HCT116 (cell line): ENCODE measurements at regions not wholly inside any gene's neighbourhood (a gene's known extent, or its start where the extent isn't known, plus 50 kb on each side); places are given as distances from the start of the nearest gene placed in this dataset.

Experiments used
- ATAC-seq: fragments of 200-7000 bp; cut with Tn5 transposase; 2 replicates; pipeline ENCODE4 v1.9.1; 2020; ENCODE audit warnings: mild to moderate bottlenecking, moderate library complexity
- BruUV-seq: library from RNA; stranded (reverse); fragments of 400-500 nt; replicated peaks from 2 replicates; lab custom pipeline; 2021; lab: Mats Ljungman, UMichigan
- CTCF ChIA-PET: fragments of 300-600 bp; sonication (Branson Sonifier 250); formaldehyde crosslinking; loops from one replicate; lab custom pipeline; 2021; ENCODE audit warnings: antibody characterized with exemption; lab: Charles Lee
- POLR2A ChIA-PET: fragments of 300-600, 350-600 bp; sonication (Branson Sonifier 250); formaldehyde crosslinking; loops from one replicate; lab custom pipeline; 2021; ENCODE audit warnings: antibody characterized with exemption; lab: Charles Lee
- RAD21 ChIA-PET, 2 experiments: fragments of 300-600 bp; sonication (Branson Sonifier 250); formaldehyde crosslinking; loops; one replicate each; lab custom pipeline; 2023; ENCODE audit warnings: low total read pairs in 2 of 2; ENCODE audit not compliant: uncharacterized antibody in 2 of 2, unreplicated experiment in 2 of 2, low non-redundant PET in 1 of 2; lab: Charles Lee
- DNase-seq: peaks from one replicate; pipeline ENCODE4 v3.0.0-alpha.2; 2010; ENCODE audit warnings: low read depth, low spot score
- H2AFZ ChIP-seq: fragments of 200-600 bp; shearing (Covaris generic), sonication (generic); 2 replicates; pipeline ENCODE4 v1.6.1; 2017; ENCODE audit warnings: low read depth, mixed run types, mixed read lengths, antibody characterized with exemption, low read length; ENCODE audit not compliant: poor library complexity, severe bottlenecking
- H3K27ac ChIP-seq: 2 replicates; pipeline ENCODE4 v1.5.1; 2012; ENCODE audit warnings: low read depth, low read length
- H3K27me3 ChIP-seq: fragments of 200-600 bp; sonication (generic); 2 replicates; pipeline ENCODE4 v1.6.1; 2016; ENCODE audit warnings: mixed run types, low read length, mixed read lengths; ENCODE audit not compliant: insufficient read depth
- H3K36me3 ChIP-seq, 2 experiments: fragments of 200-500 bp in 1 of 2; fragments of 200-600 bp in 1 of 2; sonication (Bioruptor generic) in 1 of 2; sonication (generic) in 1 of 2; 2 replicates each; pipeline versions ENCODE4 v1.5.1 to v1.6.1; 2014 to 2016; ENCODE audit warnings: low read length in 2 of 2, inconsistent platforms in 1 of 2, mixed read lengths in 1 of 2, mixed run types in 1 of 2; ENCODE audit not compliant: insufficient read depth in 2 of 2, control insufficient read depth in 1 of 2
- H3K4me1 ChIP-seq, 2 experiments: fragments of 200-600 bp in 1 of 2; sonication (generic) in 1 of 2; 2 replicates each; pipeline versions ENCODE4 v1.5.1 to v1.6.1; 2012 to 2017; ENCODE audit warnings: low read length in 2 of 2, inconsistent platforms in 1 of 2, mild to moderate bottlenecking in 1 of 2, mixed read lengths in 1 of 2, mixed run types in 1 of 2, moderate library complexity in 1 of 2; ENCODE audit not compliant: insufficient read depth in 2 of 2, control insufficient read depth in 1 of 2
- H3K4me2 ChIP-seq: fragments of 200-600 bp; sonication (generic); 2 replicates; pipeline ENCODE4 v1.6.1; 2017; ENCODE audit warnings: mixed run types, low read length, mixed read lengths
- H3K4me3 ChIP-seq, 2 experiments: fragments of 200-600 bp in 1 of 2; sonication (generic) in 1 of 2; replicated peaks in 1 of 2; 2 replicates each; pipeline ENCODE4 v1.5.1; 2011 to 2016; ENCODE audit warnings: low read length in 2 of 2, control low read depth in 1 of 2, low read depth in 1 of 2, mild to moderate bottlenecking in 1 of 2, mixed read lengths in 1 of 2, mixed run types in 1 of 2
- H3K79me2 ChIP-seq: fragments of 200-600 bp; sonication (generic); 2 replicates; pipeline ENCODE4 v1.6.1; 2017; ENCODE audit warnings: mild to moderate bottlenecking, mixed run types, low read length, moderate library complexity, mixed read lengths; ENCODE audit not compliant: insufficient read depth
- H3K9ac ChIP-seq: fragments of 200-600 bp; sonication (generic); 2 replicates; pipeline ENCODE4 v1.6.1; 2016; ENCODE audit warnings: low read length, mixed read lengths
- H3K9me2 ChIP-seq: fragments of 200-600 bp; sonication (generic), shearing (Covaris generic); 2 replicates; pipeline ENCODE4 v1.6.1; 2017; ENCODE audit warnings: mixed run types, mild to moderate bottlenecking, moderate library complexity; ENCODE audit not compliant: insufficient read depth
- H3K9me3 ChIP-seq, 2 experiments: fragments of 200-500 bp in 1 of 2; fragments of 200-600 bp in 1 of 2; sonication (Bioruptor generic) in 1 of 2; sonication (generic) in 1 of 2; 2 replicates each; pipeline ENCODE4 v1.6.1; 2014 to 2017; ENCODE audit warnings: low read length in 2 of 2, mixed read lengths in 2 of 2, inconsistent platforms in 1 of 2, low read depth in 1 of 2, mild to moderate bottlenecking in 1 of 2, mixed run types in 1 of 2, moderate library complexity in 1 of 2; ENCODE audit not compliant: control insufficient read depth in 1 of 2, insufficient read depth in 1 of 2
- H4K20me1 ChIP-seq: fragments of 200-600 bp; sonication (generic), shearing (Covaris generic); 2 replicates; pipeline ENCODE4 v1.6.1; 2017; ENCODE audit warnings: mixed run types, mild to moderate bottlenecking, moderate library complexity; ENCODE audit not compliant: insufficient read depth
- CEBPB ChIP-seq: IDR thresholded peaks from 2 replicates; pipeline ENCODE4 v1.6.1; 2012; ENCODE audit warnings: low read depth
- EGR1 ChIP-seq: IDR thresholded peaks from 2 replicates; pipeline ENCODE4 v1.6.1; 2012; ENCODE audit warnings: low read depth
- EZH2phosphoT487 ChIP-seq: fragments of 200-600 bp; IDR thresholded peaks from 2 replicates; pipeline ENCODE4 v1.6.1; 2018; ENCODE audit warnings: antibody characterized with exemption, borderline replicate concordance
- TCF7L2 ChIP-seq: IDR thresholded peaks from 2 replicates; pipeline ENCODE4 v1.7.0; 2011; ENCODE audit warnings: borderline replicate concordance, inconsistent platforms; ENCODE audit not compliant: insufficient read depth, insufficient read length; ENCODE audit errors: extremely low read depth
- YY1 ChIP-seq: IDR thresholded peaks from 2 replicates; pipeline ENCODE4 v1.6.1; 2011; ENCODE audit warnings: low read length, low read depth, moderate library complexity, mild to moderate bottlenecking; ENCODE audit not compliant: insufficient replicate concordance; ENCODE audit errors: extremely low read depth
- ZFX ChIP-seq: fragments of 450-650 bp; IDR thresholded peaks from 2 replicates; pipeline ENCODE4 v1.6.1; 2017
- intact Hi-C: fragments of 100-400 bp; cut with micrococcal nuclease; formaldehyde crosslinking; loops from 2 replicates; pipeline ENCODE4 v1.10.0; 2022
- TF ChIP-seq, protein P1 (sequence below): IDR thresholded peaks from 2 replicates; pipeline ENCODE4 v1.6.1; 2012; ENCODE audit warnings: low read depth

DNA sequence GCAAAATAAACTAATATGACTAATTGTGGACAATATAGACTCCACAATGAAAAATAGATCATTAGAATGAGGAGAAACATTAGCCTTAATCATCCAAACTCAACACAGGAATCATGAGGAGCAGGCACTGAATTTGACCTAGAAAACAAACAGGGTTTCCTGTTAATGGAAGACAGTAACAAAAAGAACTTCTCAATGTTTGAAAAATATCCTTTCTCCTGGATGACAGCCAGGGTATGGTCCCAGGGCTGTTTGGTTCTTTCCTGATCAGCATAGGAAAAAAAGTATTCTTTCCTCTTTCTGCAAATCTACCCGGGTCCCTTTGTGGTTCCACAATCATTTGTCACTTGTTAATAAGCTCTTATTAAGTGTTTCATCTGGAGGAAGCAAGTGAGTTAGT, 145.3 kb upstream of the SVIL start:
- Histone ChIP-seq H3K9ac (no peak overlapping the region), H3K4me3 (no peak overlapping the region), H3K27ac (no peak overlapping the region), H3K79me2 (no peaks in the 10 kb centered on the region), H3K9me3 (no peaks in the 10 kb centered on the region), H2AFZ (no peak overlapping the region), H4K20me1 (no peaks in the 10 kb centered on the region), H3K27me3 (no peaks in the 10 kb centered on the region), H3K36me3 (no peaks in the 10 kb centered on the region), H3K9me2 (no peaks in the 10 kb centered on the region), H3K4me1 (peaks cover 12 to 16% of the 10 kb centered on the region in 2 experiments; a peak in 3 of 4 replicates), H3K4me2 (no peak overlapping the region)
- CTCF ChIA-PET = interaction anchor here (0.6 kb wide), 1 partner anchor 77 kb away, joined by 3 read pairs; no protein-coding TSS in a partner anchor
- TF ChIP-seq, protein P1, sequence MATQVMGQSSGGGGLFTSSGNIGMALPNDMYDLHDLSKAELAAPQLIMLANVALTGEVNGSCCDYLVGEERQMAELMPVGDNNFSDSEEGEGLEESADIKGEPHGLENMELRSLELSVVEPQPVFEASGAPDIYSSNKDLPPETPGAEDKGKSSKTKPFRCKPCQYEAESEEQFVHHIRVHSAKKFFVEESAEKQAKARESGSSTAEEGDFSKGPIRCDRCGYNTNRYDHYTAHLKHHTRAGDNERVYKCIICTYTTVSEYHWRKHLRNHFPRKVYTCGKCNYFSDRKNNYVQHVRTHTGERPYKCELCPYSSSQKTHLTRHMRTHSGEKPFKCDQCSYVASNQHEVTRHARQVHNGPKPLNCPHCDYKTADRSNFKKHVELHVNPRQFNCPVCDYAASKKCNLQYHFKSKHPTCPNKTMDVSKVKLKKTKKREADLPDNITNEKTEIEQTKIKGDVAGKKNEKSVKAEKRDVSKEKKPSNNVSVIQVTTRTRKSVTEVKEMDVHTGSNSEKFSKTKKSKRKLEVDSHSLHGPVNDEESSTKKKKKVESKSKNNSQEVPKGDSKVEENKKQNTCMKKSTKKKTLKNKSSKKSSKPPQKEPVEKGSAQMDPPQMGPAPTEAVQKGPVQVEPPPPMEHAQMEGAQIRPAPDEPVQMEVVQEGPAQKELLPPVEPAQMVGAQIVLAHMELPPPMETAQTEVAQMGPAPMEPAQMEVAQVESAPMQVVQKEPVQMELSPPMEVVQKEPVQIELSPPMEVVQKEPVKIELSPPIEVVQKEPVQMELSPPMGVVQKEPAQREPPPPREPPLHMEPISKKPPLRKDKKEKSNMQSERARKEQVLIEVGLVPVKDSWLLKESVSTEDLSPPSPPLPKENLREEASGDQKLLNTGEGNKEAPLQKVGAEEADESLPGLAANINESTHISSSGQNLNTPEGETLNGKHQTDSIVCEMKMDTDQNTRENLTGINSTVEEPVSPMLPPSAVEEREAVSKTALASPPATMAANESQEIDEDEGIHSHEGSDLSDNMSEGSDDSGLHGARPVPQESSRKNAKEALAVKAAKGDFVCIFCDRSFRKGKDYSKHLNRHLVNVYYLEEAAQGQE = no peak
- TF ChIP-seq TCF7L2 (no peak), CEBPB (no peak), YY1 (no peak), EGR1 (no peak), EZH2phosphoT487 (no peak), ZFX (no peak)
- no peak for DNase-seq
- no peak for ATAC-seq
- POLR2A ChIA-PET = no interaction called here
- intact Hi-C loops = no loop called here
- RAD21 ChIA-PET = no interaction called here
- BruUV-seq = no TSS peak
